ENCODE measurements at regions not wholly inside any gene's neighbourhood (a gene's known extent, or its start where the extent isn't known, plus 50 kb on each side); places are given as distances from the start of the nearest gene placed in this dataset.

DNA sequence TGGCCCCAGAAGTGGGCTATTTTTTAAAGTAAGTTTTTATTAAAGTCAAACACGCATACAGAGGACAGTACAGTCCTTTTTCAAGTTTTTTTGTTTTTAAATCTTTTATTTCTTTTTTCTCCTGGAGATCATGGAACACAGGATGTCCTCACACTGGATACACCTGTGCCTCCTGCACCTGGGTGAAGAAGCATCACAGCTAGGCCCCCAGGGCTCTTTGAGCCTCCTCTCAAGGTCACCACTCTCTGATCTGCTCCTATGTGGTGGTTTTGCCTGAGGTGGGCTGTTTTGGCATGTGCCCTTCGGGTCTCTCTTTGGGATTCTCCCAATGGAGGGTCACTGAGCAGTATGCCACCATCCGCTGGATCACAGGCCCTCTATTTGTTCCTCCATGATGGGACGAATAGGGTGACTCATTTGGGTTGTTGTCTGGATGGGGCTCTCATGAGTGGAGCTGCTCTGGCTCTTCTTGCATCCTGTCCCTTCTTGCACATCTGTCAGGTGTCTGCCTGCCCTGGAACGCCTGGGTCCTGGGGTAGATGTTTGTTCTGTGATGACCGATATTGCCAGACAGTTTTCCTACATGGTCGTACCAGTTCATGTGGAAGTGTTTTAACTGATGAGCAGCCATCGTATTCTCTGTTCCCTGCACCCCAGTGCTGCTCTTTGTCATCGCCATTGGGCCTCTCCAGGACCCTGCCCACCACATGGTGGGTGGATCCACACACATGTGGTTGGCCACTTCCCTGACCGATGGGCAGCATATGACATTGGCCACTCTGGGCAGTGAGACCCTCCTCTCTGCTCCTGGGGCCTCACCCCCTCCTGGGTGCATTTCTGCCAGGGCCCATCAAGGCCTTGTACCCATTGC, 55.2 kb upstream of the MED9 start:
- no peak for TF ChIP-seq CTCF (IDR thresholded peaks at IDR 0.05; ENCODE audit: low read length, missing control alignments)
- no peak overlapping the region for H3K4me3 ChIP-seq (replicated peaks; ENCODE audit: low read depth, low read length)
- no peak for DNase-seq (ENCODE audit: low read depth)

- H3K4me3 ChIP-seq (replicated peaks; ENCODE audit: low read depth, low read length), result no peak overlapping the region
- TF ChIP-seq CTCF (IDR thresholded peaks at IDR 0.05; ENCODE audit: low read length, missing control alignments), result no peak
Measured at GRCh38 chr17:17422217-17422610, 54.6 kb upstream of the MED9 start.

GRCh38 chr17:17422641-17423040, 54.2 kb upstream of the MED9 start:
- H3K4me3 ChIP-seq (replicated peaks; ENCODE audit: low read depth, low read length), result no peak overlapping the region
- no peak for DNase-seq (ENCODE audit: low read depth)
- no peak for TF ChIP-seq CTCF (IDR thresholded peaks at IDR 0.05; ENCODE audit: low read length, missing control alignments)

More at GRCh38 chr17:17422217-17422610, 54.6 kb upstream of the MED9 start:
- no peak for DNase-seq (ENCODE audit: low read depth)

GRCh38 chr17:17423656-17424055, 53.1 kb upstream of the MED9 start:
- no peak overlapping the region for H3K4me3 ChIP-seq (replicated peaks; ENCODE audit: low read depth, low read length)
- no peak for TF ChIP-seq CTCF (IDR thresholded peaks at IDR 0.05; ENCODE audit: low read length, missing control alignments)
- no peak for DNase-seq (ENCODE audit: low read depth)

DNA sequence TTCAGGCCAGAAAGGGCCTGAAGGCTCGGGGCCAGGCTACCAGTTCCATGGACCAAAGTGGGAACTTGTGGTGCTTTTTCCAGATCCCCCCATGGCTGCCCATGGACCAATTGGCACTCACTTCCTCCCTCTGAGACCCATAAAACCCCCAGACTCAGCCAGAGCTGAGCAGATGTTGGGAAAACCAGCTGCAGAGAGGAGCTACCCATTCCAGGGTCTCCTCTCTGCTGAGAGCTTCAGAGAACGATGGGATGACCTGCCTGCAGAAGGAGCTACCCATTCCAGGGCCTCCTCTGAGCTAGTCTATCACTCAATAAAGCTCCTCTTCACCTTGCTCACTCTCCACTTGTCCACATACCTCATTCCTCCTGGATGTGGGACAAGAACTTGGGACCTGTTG, 52.2 kb upstream of the MED9 start:
- DNase-seq (ENCODE audit: low read depth), result no peak
- no peak overlapping the region for H3K4me3 ChIP-seq (replicated peaks; ENCODE audit: low read depth, low read length)
- TF ChIP-seq CTCF (IDR thresholded peaks at IDR 0.05; ENCODE audit: low read length, missing control alignments), result no peak

DNA sequence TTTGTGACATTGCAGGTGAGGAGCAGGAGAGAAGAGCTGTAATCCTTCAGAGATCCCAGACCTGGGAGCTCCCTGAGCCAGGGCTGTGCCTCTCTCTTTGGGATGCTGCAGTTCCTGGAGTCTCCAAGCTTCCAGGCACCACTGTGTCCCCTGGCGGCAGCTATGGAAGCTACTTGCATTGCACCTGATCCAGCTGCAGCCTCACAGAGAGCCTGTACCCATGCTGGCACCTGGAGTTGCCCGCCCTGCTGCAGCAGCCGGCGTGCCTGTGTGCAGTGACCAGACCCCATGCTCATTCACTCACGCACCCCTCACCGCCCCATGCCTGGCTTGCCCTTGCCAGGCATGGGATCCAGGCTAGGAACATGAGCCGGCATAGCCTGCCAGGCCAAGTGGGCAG, 51.8 kb upstream of the MED9 start:
- no peak overlapping the region for H3K4me3 ChIP-seq (replicated peaks; ENCODE audit: low read depth, low read length)
- TF ChIP-seq CTCF (IDR thresholded peaks at IDR 0.05; ENCODE audit: low read length, missing control alignments), result no peak
- no peak for DNase-seq (ENCODE audit: low read depth)

GRCh38 chr17:17425591-17425990, 51.2 kb upstream of the MED9 start:
- H3K4me3 ChIP-seq (replicated peaks; ENCODE audit: low read depth, low read length), result no peak overlapping the region
- no peak for TF ChIP-seq CTCF (IDR thresholded peaks at IDR 0.05; ENCODE audit: low read length, missing control alignments)
- peak; percentile 59 for DNase-seq (ENCODE audit: low read depth)

Measured in fibroblast of pulmonary artery (primary cell).